Aorta (tissue), 5 donors: ENCODE measurements at regions not wholly inside any gene's neighbourhood (a gene's known extent, or its start where the extent isn't known, plus 50 kb on each side); places are given as distances from the start of the nearest gene placed in this dataset.

Source experiments
- ATAC-seq: fragments of 200-7000 bp; cut with Tn5 transposase; one replicate; pipeline ENCODE4 v1.9.1; 2022; ENCODE audit warnings: moderate library complexity; ENCODE audit not compliant: low FRiP score
- DNase-seq, 2 donors: peaks; one replicate each; pipeline ENCODE4 v3.0.0-alpha.2; 2020
- H3K27ac ChIP-seq, 2 donors: one replicate each; pipeline ENCODE4 v1.5.1; 2013; ENCODE audit warnings: low read length in 2 of 2, mild to moderate bottlenecking in 2 of 2, moderate library complexity in 2 of 2, control low read depth in 1 of 2, inconsistent platforms in 1 of 2, low read depth in 1 of 2
- H3K27me3 ChIP-seq, 2 donors: one replicate each; pipeline ENCODE4 v1.6.1; 2013; ENCODE audit warnings: control low read depth in 1 of 2, low read length in 1 of 2, mild to moderate bottlenecking in 1 of 2, moderate library complexity in 1 of 2; ENCODE audit not compliant: insufficient read depth in 2 of 2, control insufficient read depth in 1 of 2
- H3K36me3 ChIP-seq, 2 donors: one replicate each; pipeline ENCODE4 v1.6.1; 2013; ENCODE audit warnings: control low read depth in 1 of 2, low read length in 1 of 2, mild to moderate bottlenecking in 1 of 2; ENCODE audit not compliant: insufficient read depth in 2 of 2, control insufficient read depth in 1 of 2
- H3K4me1 ChIP-seq, 2 donors: one replicate each; pipeline ENCODE4 v1.6.1; 2013; ENCODE audit warnings: low read length in 2 of 2, control low read depth in 1 of 2, mild to moderate bottlenecking in 1 of 2, moderate library complexity in 1 of 2; ENCODE audit not compliant: insufficient read depth in 2 of 2, control insufficient read depth in 1 of 2
- H3K4me3 ChIP-seq, 2 donors: one replicate each; pipeline ENCODE4 v1.5.1; 2013; ENCODE audit warnings: low read length in 2 of 2, control low read depth in 1 of 2, mild to moderate bottlenecking in 1 of 2
- H3K9me3 ChIP-seq: one replicate; pipeline ENCODE4 v1.6.1; 2013; ENCODE audit warnings: mild to moderate bottlenecking, low read length; ENCODE audit not compliant: control insufficient read depth
- WGBS, 2 donors: extraction: QIAGEN DNeasy Blood & Tissue Kit; methylation state at CpG; one replicate each; pipeline ENCODE4 v1.1.7; 2013; 5-methylcytosine and 5-hydroxymethylcytosine counted together
- intact Hi-C, 2 donors: fragments of 100-400 bp; cut with DNase I; formaldehyde crosslinking; loops; one replicate each; pipeline versions ENCODE4 v1.14.2 to v1.15.0; 2022
- donor health status: healthy with polysubstance abuse.
- donor health status: Bipolar disorder and iron deficiency.
- donor health status: DM: no; HTN: no; CAD: no.
- donor health status: DM: no; HTN: no; CAD: no.
- donor health status: DM: yes; HTN: yes; CAD: no.

- 52 to 57% methylated on average over 3 of the region's 3 CpGs for WGBS, 2 donors
- Histone ChIP-seq H3K27ac (no peak overlapping the region), H3K9me3 (no peaks in the 10 kb centered on the region), H3K4me1 (no peaks in the 10 kb centered on the region), H3K27me3 (no peaks in the 10 kb centered on the region), H3K36me3 (no peaks in the 10 kb centered on the region), H3K4me3 (no peak overlapping the region)
- intact Hi-C loops, result no loop called here
- ATAC-seq (no peak), DNase-seq (no peak)
These were observed 749.2 kb downstream of the TLE4 start for GRCh38 chr9:80320916-80321315.

DNA sequence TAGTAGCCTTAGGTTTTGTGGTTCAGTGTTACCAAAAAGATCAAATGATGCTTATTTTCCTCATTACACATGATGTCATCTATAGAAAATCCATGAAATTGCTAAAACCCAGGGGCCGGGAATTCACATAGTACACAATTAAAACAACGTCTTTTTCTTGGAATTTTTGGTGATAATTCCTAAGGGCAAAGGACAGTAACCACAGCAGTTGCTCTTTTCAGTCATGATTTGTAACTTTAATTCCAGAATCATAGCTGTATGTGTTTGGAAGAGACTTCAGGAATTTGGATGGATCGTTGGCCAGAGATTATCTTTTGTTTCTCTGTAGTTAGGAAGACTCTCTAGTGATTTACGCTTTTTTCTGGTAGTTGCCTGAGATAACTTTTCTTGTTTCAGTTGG lies 748.7 kb downstream of the TLE4 start:
- ATAC-seq, result no peak
- H3K36me3 ChIP-seq, result no peaks in the 10 kb centered on the region
- no peaks in the 10 kb centered on the region for H3K4me1 ChIP-seq
- H3K4me3 ChIP-seq, result no peak overlapping the region
- H3K27me3 ChIP-seq, result no peaks in the 10 kb centered on the region
- 37 to 46% methylated on average over 4 of the region's 4 CpGs for whole genome bisulfite sequencing, 2 donors
- intact Hi-C loops, result no loop called here
- no peaks in the 10 kb centered on the region for H3K9me3 ChIP-seq
- H3K27ac ChIP-seq, result no peak overlapping the region
- DNase-seq, result no peak

DNA sequence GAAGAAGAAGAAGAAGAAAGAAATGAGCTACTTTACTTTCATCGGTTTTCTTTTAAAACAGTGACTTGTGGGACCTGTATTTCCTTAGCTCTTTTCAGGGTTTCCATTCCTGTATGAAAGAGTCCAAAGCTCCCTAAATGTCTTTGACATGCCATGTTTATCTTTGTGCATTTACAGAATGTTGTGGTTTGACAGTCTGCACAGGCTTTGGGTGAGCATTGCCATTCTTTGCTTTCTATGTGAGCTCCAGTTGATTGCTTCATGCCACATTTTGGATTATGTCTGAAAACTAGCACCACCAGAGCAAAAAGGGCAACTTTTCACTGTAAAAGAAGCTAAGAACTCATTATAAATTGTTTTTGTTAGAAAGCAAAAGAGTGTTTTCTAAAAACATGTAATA lies 733.4 kb downstream of the TLE4 start:
- no peaks in the 10 kb centered on the region for H3K9me3 ChIP-seq
- H3K4me3 ChIP-seq, result no peak overlapping the region
- H3K4me1 ChIP-seq, result no peaks in the 10 kb centered on the region
- H3K27ac ChIP-seq, result no peak overlapping the region
- intact Hi-C loops, result no loop called here
- 92 to 94% methylated on average over 1 of the region's 1 CpG for WGBS, 2 donors
- DNase-seq (no peak), ATAC-seq (no peak)
- no peaks in the 10 kb centered on the region for H3K36me3 ChIP-seq
- no peaks in the 10 kb centered on the region for H3K27me3 ChIP-seq

DNA sequence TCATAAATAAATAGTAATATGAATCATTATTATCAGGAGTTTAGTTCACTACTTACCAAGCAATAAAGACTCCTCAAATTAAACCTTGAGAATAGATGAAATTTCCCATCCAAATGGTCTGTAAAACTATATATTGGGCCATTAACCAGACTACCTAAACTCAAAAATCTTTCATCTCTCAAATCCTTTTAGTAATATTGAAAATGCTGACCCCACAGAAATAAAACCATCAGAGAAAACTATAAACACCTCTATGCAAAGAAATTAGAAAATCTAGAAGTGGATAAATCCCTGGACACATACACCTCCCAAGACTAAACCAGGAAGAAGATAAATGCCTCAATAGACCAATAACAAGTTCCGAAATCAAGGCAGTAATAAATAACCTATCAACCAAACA lies 723.2 kb downstream of the TLE4 start:
- H3K36me3 ChIP-seq, result no peaks in the 10 kb centered on the region
- H3K27me3 ChIP-seq, result no peaks in the 10 kb centered on the region
- H3K27ac ChIP-seq, result no peak overlapping the region
- DNase-seq (no peak), ATAC-seq (no peak)
- H3K4me3 ChIP-seq, result no peak overlapping the region
- WGBS, 2 donors, result 92 to 94% methylated on average over 1 of the region's 1 CpG
- no peaks in the 10 kb centered on the region for H3K9me3 ChIP-seq
- intact Hi-C loops, result no loop called here
- no peaks in the 10 kb centered on the region for H3K4me1 ChIP-seq

- H3K9me3 ChIP-seq, result no peaks in the 10 kb centered on the region
- WGBS, 2 donors, result 95 to 100% methylated on average over 1 of the region's 1 CpG
- ATAC-seq (no peak), DNase-seq (no peak)
- H3K36me3 ChIP-seq, result no peaks in the 10 kb centered on the region
- H3K27me3 ChIP-seq, result no peaks in the 10 kb centered on the region
- no peak overlapping the region for H3K4me3 ChIP-seq
- intact Hi-C loops, result no loop called here
- H3K27ac ChIP-seq, result no peak overlapping the region
- H3K4me1 ChIP-seq, result no peaks in the 10 kb centered on the region
These were observed 722.6 kb downstream of the TLE4 start for GRCh38 chr9:80294318-80294717.

DNA sequence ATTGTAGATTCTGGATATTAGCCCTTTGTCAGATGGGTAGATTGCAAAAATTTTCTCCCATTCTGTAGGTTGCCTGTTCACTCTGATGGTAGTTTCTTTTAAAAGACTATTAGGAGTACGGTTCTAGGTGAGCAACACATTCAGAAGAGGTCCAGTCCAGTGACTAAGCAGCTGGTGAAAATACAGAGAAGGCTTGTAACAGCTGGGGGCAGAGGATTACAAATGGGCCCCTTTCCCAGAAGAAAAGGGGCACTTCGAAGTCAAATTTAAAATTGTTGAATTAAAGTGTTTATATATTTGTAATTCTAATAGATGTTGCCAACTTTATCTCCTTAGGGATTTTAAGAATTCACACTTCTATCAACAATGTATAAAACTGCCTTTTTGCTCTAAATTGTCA lies 720.5 kb downstream of the TLE4 start:
- Histone ChIP-seq H3K27me3 (no peaks in the 10 kb centered on the region), H3K27ac (no peak overlapping the region), H3K4me3 (no peak overlapping the region), H3K4me1 (no peaks in the 10 kb centered on the region), H3K9me3 (no peaks in the 10 kb centered on the region), H3K36me3 (no peaks in the 10 kb centered on the region)
- WGBS, 2 donors, result 29 to 31% methylated on average over 2 of the region's 2 CpGs
- intact Hi-C loops, result no loop called here
- DNase-seq (no peak), ATAC-seq (no peak)

DNA sequence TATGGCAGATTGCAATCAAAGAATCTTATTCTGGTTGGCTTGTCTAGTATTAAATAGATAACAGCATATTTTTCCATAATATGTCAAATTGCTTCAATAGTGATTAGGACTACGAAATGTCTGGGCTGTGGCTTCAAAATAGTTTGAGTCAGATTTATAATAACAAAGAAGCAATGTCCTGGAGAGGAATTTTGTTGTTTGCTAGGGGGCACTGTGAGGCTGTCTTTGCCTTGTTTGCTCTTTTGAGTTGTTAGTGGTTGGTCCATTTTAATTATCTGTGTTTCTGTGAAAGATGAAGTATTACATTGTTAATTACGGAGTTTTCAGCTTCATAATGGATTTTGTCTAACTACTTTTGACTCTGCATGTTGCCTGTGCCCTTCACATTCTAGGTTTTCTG lies 713.6 kb downstream of the TLE4 start:
- no peak for ATAC-seq

GRCh38 chr9:80282766-80283165 lies 711.0 kb downstream of the TLE4 start:
- 74 to 85% methylated on average over 3 of the region's 3 CpGs for WGBS, 2 donors
- Histone ChIP-seq H3K36me3 (no peaks in the 10 kb centered on the region), H3K4me1 (no peaks in the 10 kb centered on the region), H3K4me3 (no peak overlapping the region), H3K27ac (no peak overlapping the region), H3K27me3 (no peaks in the 10 kb centered on the region), H3K9me3 (no peaks in the 10 kb centered on the region)
- intact Hi-C loops, result no loop called here
- DNase-seq, result no peak
- ATAC-seq, result no peak

More for the DNA sequence above, 713.6 kb downstream of the TLE4 start:
- DNase-seq, result no peak
- H3K9me3 ChIP-seq, result no peaks in the 10 kb centered on the region
- H3K36me3 ChIP-seq, result no peaks in the 10 kb centered on the region
- H3K4me3 ChIP-seq, result no peak overlapping the region
- WGBS, 2 donors, result 44 to 45% methylated on average over 2 of the region's 2 CpGs
- no peaks in the 10 kb centered on the region for H3K4me1 ChIP-seq
- no peak overlapping the region for H3K27ac ChIP-seq
- intact Hi-C loops, result no loop called here
- no peaks in the 10 kb centered on the region for H3K27me3 ChIP-seq

- WGBS, 2 donors, result 83 to 86% methylated on average over 2 of the region's 2 CpGs
These were observed 687.3 kb downstream of the TLE4 start for GRCh38 chr9:80259079-80259478.

More at GRCh38 chr9:80259079-80259478, 687.3 kb downstream of the TLE4 start:
- no peaks in the 10 kb centered on the region for H3K9me3 ChIP-seq
- ATAC-seq, result no peak
- intact Hi-C loops, result no loop called here
- no peak for DNase-seq
- H3K4me1 ChIP-seq, result no peaks in the 10 kb centered on the region
- no peaks in the 10 kb centered on the region for H3K27me3 ChIP-seq
- no peaks in the 10 kb centered on the region for H3K36me3 ChIP-seq
- H3K4me3 ChIP-seq, result no peak overlapping the region
- no peak overlapping the region for H3K27ac ChIP-seq
